ENCODE measurements at regions not wholly inside any gene's neighbourhood (a gene's known extent, or its start where the extent isn't known, plus 50 kb on each side); places are given as distances from the start of the nearest gene placed in this dataset.

DNA sequence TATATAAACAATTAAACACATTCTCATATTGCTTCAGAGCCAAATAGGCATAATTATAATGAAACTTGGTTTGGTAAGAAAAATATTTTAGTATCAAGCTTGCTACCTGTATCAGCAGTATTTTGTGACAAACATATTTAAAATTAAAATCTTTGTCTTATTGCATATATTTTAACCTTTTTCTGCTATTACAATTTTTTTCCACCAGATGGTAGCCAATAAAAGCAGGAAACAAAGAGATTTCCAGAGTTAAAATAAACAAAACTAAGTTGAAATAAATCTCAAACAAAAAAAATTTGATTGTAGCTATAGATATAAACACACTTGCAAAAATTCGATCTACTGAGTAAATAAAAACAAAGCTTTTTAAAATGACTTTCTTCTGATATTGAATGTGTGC, 491.3 kb upstream of the GJE1 start:
- TF ChIP-seq, protein P1, sequence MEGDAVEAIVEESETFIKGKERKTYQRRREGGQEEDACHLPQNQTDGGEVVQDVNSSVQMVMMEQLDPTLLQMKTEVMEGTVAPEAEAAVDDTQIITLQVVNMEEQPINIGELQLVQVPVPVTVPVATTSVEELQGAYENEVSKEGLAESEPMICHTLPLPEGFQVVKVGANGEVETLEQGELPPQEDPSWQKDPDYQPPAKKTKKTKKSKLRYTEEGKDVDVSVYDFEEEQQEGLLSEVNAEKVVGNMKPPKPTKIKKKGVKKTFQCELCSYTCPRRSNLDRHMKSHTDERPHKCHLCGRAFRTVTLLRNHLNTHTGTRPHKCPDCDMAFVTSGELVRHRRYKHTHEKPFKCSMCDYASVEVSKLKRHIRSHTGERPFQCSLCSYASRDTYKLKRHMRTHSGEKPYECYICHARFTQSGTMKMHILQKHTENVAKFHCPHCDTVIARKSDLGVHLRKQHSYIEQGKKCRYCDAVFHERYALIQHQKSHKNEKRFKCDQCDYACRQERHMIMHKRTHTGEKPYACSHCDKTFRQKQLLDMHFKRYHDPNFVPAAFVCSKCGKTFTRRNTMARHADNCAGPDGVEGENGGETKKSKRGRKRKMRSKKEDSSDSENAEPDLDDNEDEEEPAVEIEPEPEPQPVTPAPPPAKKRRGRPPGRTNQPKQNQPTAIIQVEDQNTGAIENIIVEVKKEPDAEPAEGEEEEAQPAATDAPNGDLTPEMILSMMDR (IDR thresholded peaks at IDR 0.05) = no peak
- no peak for TF ChIP-seq POLR2A (IDR thresholded peaks at IDR 0.05)

Measured in Peyer's patch (tissue), 4 donors.